Thyroid gland (tissue), 4 donors: ENCODE measurements at regions not wholly inside any gene's neighbourhood (a gene's known extent, or its start where the extent isn't known, plus 50 kb on each side); places are given as distances from the start of the nearest gene placed in this dataset.

ENCODE experiments used
- POLR2A ChIP-seq, 2 donors: fragments of 450-650 bp; IDR thresholded peaks; one replicate each; pipeline ENCODE4 v1.6.1; 2017; ENCODE audit warnings: antibody characterized with exemption in 2 of 2, mild to moderate bottlenecking in 2 of 2, moderate library complexity in 1 of 2
- TF ChIP-seq, protein P1 (sequence below), 6 experiments: fragments of 200-600 bp in 3 of 6; fragments of 450-650 bp in 3 of 6; sonication (generic) in 3 of 6; IDR thresholded peaks; one replicate each; pipeline ENCODE4 v1.5.1; 2016 to 2019; ENCODE audit warnings: antibody characterized with exemption in 6 of 6, mild to moderate bottlenecking in 2 of 6, inconsistent platforms in 1 of 6, moderate library complexity in 1 of 6

DNA sequence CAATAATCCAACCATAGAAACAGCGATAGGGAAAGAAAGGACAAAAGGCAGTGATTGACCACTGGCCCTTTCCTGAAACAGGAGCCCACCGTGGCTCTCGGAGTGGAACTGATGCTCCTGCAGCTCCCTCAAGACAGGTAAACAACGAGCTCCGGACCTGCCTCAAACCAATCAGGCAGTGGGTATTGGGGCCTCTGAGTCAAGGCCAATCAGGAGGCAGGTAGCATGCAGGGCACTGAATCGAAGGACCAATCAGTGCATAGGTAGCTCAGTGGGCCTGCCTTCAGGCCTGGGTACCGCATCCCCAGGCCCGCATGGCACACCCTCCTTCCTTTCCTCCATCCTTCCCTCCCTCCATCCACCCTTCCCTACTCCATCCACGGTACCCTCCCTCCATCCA is 425.1 kb upstream of the MGMT start:
- TF ChIP-seq, protein P1, sequence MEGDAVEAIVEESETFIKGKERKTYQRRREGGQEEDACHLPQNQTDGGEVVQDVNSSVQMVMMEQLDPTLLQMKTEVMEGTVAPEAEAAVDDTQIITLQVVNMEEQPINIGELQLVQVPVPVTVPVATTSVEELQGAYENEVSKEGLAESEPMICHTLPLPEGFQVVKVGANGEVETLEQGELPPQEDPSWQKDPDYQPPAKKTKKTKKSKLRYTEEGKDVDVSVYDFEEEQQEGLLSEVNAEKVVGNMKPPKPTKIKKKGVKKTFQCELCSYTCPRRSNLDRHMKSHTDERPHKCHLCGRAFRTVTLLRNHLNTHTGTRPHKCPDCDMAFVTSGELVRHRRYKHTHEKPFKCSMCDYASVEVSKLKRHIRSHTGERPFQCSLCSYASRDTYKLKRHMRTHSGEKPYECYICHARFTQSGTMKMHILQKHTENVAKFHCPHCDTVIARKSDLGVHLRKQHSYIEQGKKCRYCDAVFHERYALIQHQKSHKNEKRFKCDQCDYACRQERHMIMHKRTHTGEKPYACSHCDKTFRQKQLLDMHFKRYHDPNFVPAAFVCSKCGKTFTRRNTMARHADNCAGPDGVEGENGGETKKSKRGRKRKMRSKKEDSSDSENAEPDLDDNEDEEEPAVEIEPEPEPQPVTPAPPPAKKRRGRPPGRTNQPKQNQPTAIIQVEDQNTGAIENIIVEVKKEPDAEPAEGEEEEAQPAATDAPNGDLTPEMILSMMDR (IDR thresholded peaks at IDR 0.05) = no peak
- TF ChIP-seq POLR2A (IDR thresholded peaks at IDR 0.05) = no peak
